ENCODE measurements at regions not wholly inside any gene's neighbourhood (a gene's known extent, or its start where the extent isn't known, plus 50 kb on each side); places are given as distances from the start of the nearest gene placed in this dataset.
"Not testable (repeated sequence)": the region's sequence is repeated elsewhere in the genome, so short reads cannot be mapped to it uniquely, and the experiment has no call there.

DNA sequence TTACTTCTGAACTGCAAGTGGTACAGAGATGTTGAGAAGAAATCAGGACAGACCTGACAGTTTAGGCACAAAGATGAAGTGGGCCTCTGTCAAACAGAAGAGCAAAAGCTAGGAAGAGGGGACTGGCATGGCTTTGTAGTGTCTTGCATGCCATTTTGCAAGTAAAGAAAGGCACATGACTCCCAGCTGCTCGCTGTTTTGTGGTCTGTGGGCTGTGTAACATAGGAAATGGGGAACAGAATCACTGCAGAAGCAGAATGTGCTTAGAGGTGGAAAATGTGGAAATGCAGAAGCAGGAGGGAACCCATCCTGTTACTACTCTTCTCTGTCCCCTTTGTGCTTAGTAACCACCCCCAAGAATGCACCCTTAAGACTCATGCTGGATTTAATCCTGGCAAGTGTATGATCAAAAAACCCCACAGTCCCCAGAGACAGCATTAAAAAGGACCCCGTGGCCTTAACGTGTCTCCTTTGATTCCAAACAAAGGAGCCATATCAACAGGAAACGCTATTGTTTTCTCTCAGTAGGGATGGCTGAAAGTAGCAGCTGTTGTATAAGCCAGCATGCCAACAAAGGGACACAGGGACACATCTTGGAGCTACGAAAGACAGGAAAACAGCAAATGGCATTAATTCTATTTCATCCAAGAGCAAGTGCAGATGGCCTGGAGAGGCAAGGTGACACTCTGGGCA is 177.6 kb upstream of the GLRA2 start:
- H3K79me2 ChIP-seq, result no peaks in the 10 kb centered on the region
- no peak overlapping the region for H3K4me3 ChIP-seq (ENCODE audit: low read depth, low read length)
- TF ChIP-seq, protein P1, sequence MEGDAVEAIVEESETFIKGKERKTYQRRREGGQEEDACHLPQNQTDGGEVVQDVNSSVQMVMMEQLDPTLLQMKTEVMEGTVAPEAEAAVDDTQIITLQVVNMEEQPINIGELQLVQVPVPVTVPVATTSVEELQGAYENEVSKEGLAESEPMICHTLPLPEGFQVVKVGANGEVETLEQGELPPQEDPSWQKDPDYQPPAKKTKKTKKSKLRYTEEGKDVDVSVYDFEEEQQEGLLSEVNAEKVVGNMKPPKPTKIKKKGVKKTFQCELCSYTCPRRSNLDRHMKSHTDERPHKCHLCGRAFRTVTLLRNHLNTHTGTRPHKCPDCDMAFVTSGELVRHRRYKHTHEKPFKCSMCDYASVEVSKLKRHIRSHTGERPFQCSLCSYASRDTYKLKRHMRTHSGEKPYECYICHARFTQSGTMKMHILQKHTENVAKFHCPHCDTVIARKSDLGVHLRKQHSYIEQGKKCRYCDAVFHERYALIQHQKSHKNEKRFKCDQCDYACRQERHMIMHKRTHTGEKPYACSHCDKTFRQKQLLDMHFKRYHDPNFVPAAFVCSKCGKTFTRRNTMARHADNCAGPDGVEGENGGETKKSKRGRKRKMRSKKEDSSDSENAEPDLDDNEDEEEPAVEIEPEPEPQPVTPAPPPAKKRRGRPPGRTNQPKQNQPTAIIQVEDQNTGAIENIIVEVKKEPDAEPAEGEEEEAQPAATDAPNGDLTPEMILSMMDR (IDR thresholded peaks at IDR 0.05), result no peak
- no peak overlapping the region for H3K27ac ChIP-seq
- no peaks in the 10 kb centered on the region for H3K9me3 ChIP-seq (ENCODE audit: control insufficient read depth, low read length)
- H3K9ac ChIP-seq, result no peak overlapping the region
- H3K36me3 ChIP-seq (ENCODE audit: control insufficient read depth, insufficient read depth, low read length), result no peaks in the 10 kb centered on the region
- H3K27me3 ChIP-seq (ENCODE audit: control insufficient read depth, insufficient read depth, low read length), result no peaks in the 10 kb centered on the region
- no peak overlapping the region for H2AFZ ChIP-seq
- no peaks in the 10 kb centered on the region for H3K4me1 ChIP-seq
- H3K4me2 ChIP-seq (ENCODE audit: low read length), result no peak overlapping the region

- H3K27ac ChIP-seq, result no peak overlapping the region
- H3K27me3 ChIP-seq (ENCODE audit: control insufficient read depth, insufficient read depth, low read length), result no peaks in the 10 kb centered on the region
- H3K4me3 ChIP-seq (ENCODE audit: low read depth, low read length), result no peak overlapping the region
- H2AFZ ChIP-seq, result no peak overlapping the region
- no peaks in the 10 kb centered on the region for H3K4me1 ChIP-seq
- TF ChIP-seq, protein P1 (IDR thresholded peaks at IDR 0.05), result no peak
- no peaks in the 10 kb centered on the region for H3K36me3 ChIP-seq (ENCODE audit: control insufficient read depth, insufficient read depth, low read length)
- H3K79me2 ChIP-seq, result no peaks in the 10 kb centered on the region
- H3K9ac ChIP-seq, result no peak overlapping the region
- no peaks in the 10 kb centered on the region for H3K9me3 ChIP-seq (ENCODE audit: control insufficient read depth, low read length)
- no peak overlapping the region for H3K4me2 ChIP-seq (ENCODE audit: low read length)
Observed at GRCh38 chrX:14347523-14347922, 181.8 kb upstream of the GLRA2 start.

DNA sequence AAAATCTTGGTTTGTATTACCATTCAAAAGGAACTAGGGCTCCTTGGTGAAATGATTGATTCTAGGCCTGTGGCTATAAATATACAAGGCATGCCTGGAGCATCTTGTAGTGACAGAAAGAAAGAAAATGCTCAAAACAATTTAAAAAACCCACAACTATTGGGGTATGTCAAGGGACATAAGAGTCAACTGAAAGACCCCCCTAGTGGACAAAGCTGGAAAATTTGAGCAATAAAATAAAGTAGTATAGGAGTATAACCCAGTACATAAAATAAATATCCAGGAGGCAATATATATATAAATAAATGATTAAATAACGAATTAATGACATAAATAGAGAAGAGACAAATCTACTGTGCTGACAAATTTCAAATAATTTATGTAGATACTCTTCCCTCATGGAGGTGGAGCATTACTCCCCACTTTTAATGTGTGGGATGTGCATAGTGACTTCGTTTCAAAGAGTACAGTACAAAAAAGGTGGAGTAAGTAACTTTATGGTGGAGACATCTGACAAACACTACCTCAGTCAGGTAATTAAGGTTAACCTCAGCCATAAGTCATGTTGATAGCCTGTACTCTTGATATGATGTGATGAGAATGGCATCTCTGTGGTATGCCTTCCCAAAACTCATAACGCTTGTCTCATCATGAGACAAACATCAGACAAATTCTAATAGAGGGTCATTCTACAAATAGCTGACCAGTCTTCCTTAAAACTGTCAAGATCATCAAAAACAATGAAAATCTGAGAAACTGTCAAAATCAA is 185.0 kb upstream of the GLRA2 start:
- no peak overlapping the region for H3K4me3 ChIP-seq (ENCODE audit: low read depth, low read length)
- no peaks in the 10 kb centered on the region for H3K4me1 ChIP-seq
- TF ChIP-seq, protein P1 (IDR thresholded peaks at IDR 0.05), result no peak
- H2AFZ ChIP-seq, result no peak overlapping the region
- no peak overlapping the region for H3K9ac ChIP-seq
- no peaks in the 10 kb centered on the region for H3K9me3 ChIP-seq (ENCODE audit: control insufficient read depth, low read length)
- H3K36me3 ChIP-seq (ENCODE audit: control insufficient read depth, insufficient read depth, low read length), result no peaks in the 10 kb centered on the region
- H3K4me2 ChIP-seq (ENCODE audit: low read length), result no peak overlapping the region
- no peaks in the 10 kb centered on the region for H3K27me3 ChIP-seq (ENCODE audit: control insufficient read depth, insufficient read depth, low read length)
- no peak overlapping the region for H3K27ac ChIP-seq
- H3K79me2 ChIP-seq, result no peaks in the 10 kb centered on the region

- Histone ChIP-seq H3K4me1 (no peaks in the 10 kb centered on the region), H2AFZ (no peak overlapping the region), H3K9ac (no peak overlapping the region), H3K27ac (no peak overlapping the region), H3K36me3 (ENCODE audit: control insufficient read depth, insufficient read depth, low read length) (no peaks in the 10 kb centered on the region), H3K4me2 (ENCODE audit: low read length) (no peak overlapping the region), H3K27me3 (ENCODE audit: control insufficient read depth, insufficient read depth, low read length) (no peaks in the 10 kb centered on the region), H3K9me3 (ENCODE audit: control insufficient read depth, low read length) (no peaks in the 10 kb centered on the region), H3K4me3 (ENCODE audit: low read depth, low read length) (no peak overlapping the region), H3K79me2 (no peaks in the 10 kb centered on the region)
- TF ChIP-seq, protein P1 (IDR thresholded peaks at IDR 0.05), result no peak
Observed at GRCh38 chrX:14309431-14309830, 219.9 kb upstream of the GLRA2 start.

GRCh38 chrX:14308976-14309375 is 220.4 kb upstream of the GLRA2 start:
- H3K27ac ChIP-seq; H3K79me2 ChIP-seq; H3K9me3 ChIP-seq (ENCODE audit: control insufficient read depth, low read length); H3K4me3 ChIP-seq (ENCODE audit: low read depth, low read length); H3K27me3 ChIP-seq (ENCODE audit: control insufficient read depth, insufficient read depth, low read length); H3K4me2 ChIP-seq (ENCODE audit: low read length); H3K9ac ChIP-seq; H3K4me1 ChIP-seq; H3K36me3 ChIP-seq (ENCODE audit: control insufficient read depth, insufficient read depth, low read length); H2AFZ ChIP-seq: not testable (repeated sequence)

Measured in parathyroid adenoma (tissue), 2 donors.